Sigmoid colon (tissue), 4 donors: ENCODE measurements at regions not wholly inside any gene's neighbourhood (a gene's known extent, or its start where the extent isn't known, plus 50 kb on each side); places are given as distances from the start of the nearest gene placed in this dataset.

Experiments
- CTCF ChIP-seq, 4 experiments: fragments of 450-650 bp in 3 of 4; fragments of 200-600 bp in 1 of 4; IDR thresholded peaks; one replicate each; pipeline ENCODE4 v1.5.1; 2016 to 2019; ENCODE audit warnings: antibody characterized with exemption in 4 of 4, mild to moderate bottlenecking in 3 of 4, moderate library complexity in 2 of 4
- EP300 ChIP-seq, 4 donors: sonication (generic); formaldehyde crosslinking; IDR thresholded peaks; one replicate each; pipeline ENCODE4 v1.6.1; 2017; ENCODE audit warnings: antibody characterized with exemption in 4 of 4
- POLR2A ChIP-seq, 2 donors: fragments of 450-650 bp; IDR thresholded peaks; one replicate each; pipeline ENCODE4 v1.6.1; 2016; ENCODE audit warnings: antibody characterized with exemption in 2 of 2, mild to moderate bottlenecking in 2 of 2, moderate library complexity in 2 of 2
- POLR2AphosphoS5 ChIP-seq, 4 donors: sonication (generic); formaldehyde crosslinking; IDR thresholded peaks; one replicate each; pipeline ENCODE4 v1.6.1; 2017; ENCODE audit warnings: antibody characterized with exemption in 4 of 4

GRCh38 chr14:21804981-21805380, 131.4 kb upstream of the OR4E1 start:
- no peak for TF ChIP-seq CTCF (IDR thresholded peaks at IDR 0.05)
- TF ChIP-seq EP300 (IDR thresholded peaks at IDR 0.05): no peak
- TF ChIP-seq POLR2A (IDR thresholded peaks at IDR 0.05): no peak
- TF ChIP-seq POLR2AphosphoS5 (IDR thresholded peaks at IDR 0.05): no peak
